ENCODE measurements at regions not wholly inside any gene's neighbourhood (a gene's known extent, or its start where the extent isn't known, plus 50 kb on each side); places are given as distances from the start of the nearest gene placed in this dataset.

DNA sequence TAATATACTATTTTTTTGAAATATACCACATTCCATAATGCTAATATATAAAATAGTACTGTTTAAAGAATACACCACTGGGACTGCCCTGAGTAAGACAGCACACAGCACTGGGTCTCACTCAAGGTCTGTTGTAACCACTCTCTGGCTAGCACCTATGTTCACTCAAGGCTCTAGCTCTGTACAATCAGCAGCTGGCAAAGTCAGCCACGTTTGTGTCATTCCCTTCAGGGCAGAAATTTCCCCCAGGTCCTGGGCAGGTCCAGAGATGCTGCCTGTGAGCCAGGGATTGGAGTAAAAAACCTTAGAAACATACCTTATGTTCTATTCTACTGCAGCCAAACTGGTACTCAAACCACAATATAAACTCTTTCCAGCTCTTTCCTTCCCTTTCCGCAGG, 1160.2 kb upstream of the ADGRL3 start:
- Histone ChIP-seq H3K9me3 (ENCODE audit: control insufficient read depth in 2 of 2, insufficient read depth in 1 of 2, low read depth in 1 of 2, low read length in 1 of 2) (peaks cover 0 to 15% of the 10 kb centered on the region in 2 donors), H3K4me3 (ENCODE audit: low read depth in 1 of 3, low read length in 3 of 3) (no peak overlapping the region), H3K27ac (ENCODE audit: low read depth in 1 of 3, low read length in 2 of 3) (no peak overlapping the region), H3K4me1 (ENCODE audit: control insufficient read depth in 3 of 3, insufficient read depth in 2 of 3, low read depth in 1 of 3, low read length in 2 of 3) (no peaks in the 10 kb centered on the region), H3K27me3 (ENCODE audit: control insufficient read depth in 3 of 3, insufficient read depth in 3 of 3, low read length in 3 of 3) (no peaks in the 10 kb centered on the region), H3K36me3 (ENCODE audit: control insufficient read depth in 3 of 3, insufficient read depth in 2 of 3, low read depth in 1 of 3, low read length in 3 of 3) (no peaks in the 10 kb centered on the region)
- FAIRE-seq (no peak), DNase-seq (no peak)
- WGBS, 3 donors = 52 to 64% (median 53%) methylated on average over 2 of the region's 2 CpGs

DNA sequence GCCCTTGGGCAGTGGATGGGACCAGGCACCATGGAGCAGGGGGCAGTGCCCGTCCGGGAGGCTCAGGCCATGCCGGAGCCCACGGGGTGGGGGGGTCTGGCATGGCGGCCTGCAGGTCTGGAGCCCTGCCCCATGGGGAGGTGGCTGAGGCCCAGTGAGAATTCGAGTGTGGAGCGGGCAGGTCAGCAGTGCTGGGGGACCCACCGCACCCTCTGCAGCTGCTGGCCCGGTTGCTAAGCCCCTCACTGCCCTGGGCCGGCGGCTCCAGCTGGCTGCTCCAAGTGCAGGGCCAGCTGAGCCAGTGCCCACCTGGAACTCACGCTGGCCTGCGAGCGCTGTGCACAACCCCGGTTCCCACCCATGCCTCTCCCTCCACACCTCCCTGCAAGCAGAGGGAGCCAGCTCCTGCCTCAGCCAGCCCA, 1157.9 kb upstream of the ADGRL3 start:
- Histone ChIP-seq H3K27ac (ENCODE audit: low read depth in 1 of 3, low read length in 2 of 3) (no peak overlapping the region), H3K36me3 (ENCODE audit: control insufficient read depth in 3 of 3, insufficient read depth in 2 of 3, low read depth in 1 of 3, low read length in 3 of 3) (no peaks in the 10 kb centered on the region), H3K9me3 (ENCODE audit: control insufficient read depth in 2 of 2, insufficient read depth in 1 of 2, low read depth in 1 of 2, low read length in 1 of 2) (peaks cover 0 to 15% of the 10 kb centered on the region in 2 donors), H3K27me3 (ENCODE audit: control insufficient read depth in 3 of 3, insufficient read depth in 3 of 3, low read length in 3 of 3) (no peaks in the 10 kb centered on the region), H3K4me1 (ENCODE audit: control insufficient read depth in 3 of 3, insufficient read depth in 2 of 3, low read depth in 1 of 3, low read length in 2 of 3) (no peaks in the 10 kb centered on the region), H3K4me3 (ENCODE audit: low read depth in 1 of 3, low read length in 3 of 3) (no peak overlapping the region)
- WGBS, 3 donors = 90 to 94% (median 92%) methylated on average over 12 to 15 of the region's 15 CpGs
- no peak for DNase-seq
- FAIRE-seq = no peak

DNA sequence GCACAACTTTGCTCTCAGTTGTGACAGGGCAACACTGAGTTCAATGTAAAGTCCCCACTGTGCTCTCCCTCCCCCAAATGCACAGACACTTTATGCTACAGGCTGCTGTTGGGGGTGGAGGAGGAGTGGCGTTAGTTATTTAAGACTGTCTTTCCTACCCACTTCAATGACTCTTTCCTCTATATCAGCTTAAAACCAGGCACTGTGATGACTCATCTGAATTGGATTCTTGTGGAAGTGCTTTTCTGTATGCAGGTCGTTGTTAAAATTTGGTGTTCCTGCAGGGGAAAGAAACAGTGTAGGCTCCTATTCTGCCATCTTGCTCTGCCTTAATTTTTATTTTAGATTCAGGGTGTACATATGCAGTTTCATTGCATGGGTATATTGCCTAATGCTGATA, 1157.2 kb upstream of the ADGRL3 start:
- Histone ChIP-seq H3K27me3 (ENCODE audit: control insufficient read depth in 3 of 3, insufficient read depth in 3 of 3, low read length in 3 of 3) (no peaks in the 10 kb centered on the region), H3K4me3 (ENCODE audit: low read depth in 1 of 3, low read length in 3 of 3) (no peak overlapping the region), H3K9me3 (ENCODE audit: control insufficient read depth in 2 of 2, insufficient read depth in 1 of 2, low read depth in 1 of 2, low read length in 1 of 2) (peaks cover 0 to 15% of the 10 kb centered on the region in 2 donors), H3K27ac (ENCODE audit: low read depth in 1 of 3, low read length in 2 of 3) (no peak overlapping the region), H3K36me3 (ENCODE audit: control insufficient read depth in 3 of 3, insufficient read depth in 2 of 3, low read depth in 1 of 3, low read length in 3 of 3) (no peaks in the 10 kb centered on the region), H3K4me1 (ENCODE audit: control insufficient read depth in 3 of 3, insufficient read depth in 2 of 3, low read depth in 1 of 3, low read length in 2 of 3) (no peaks in the 10 kb centered on the region)
- 63 to 78% (median 75%) methylated on average over 2 of the region's 2 CpGs for WGBS, 3 donors
- no peak for FAIRE-seq
- DNase-seq = no peak

DNA sequence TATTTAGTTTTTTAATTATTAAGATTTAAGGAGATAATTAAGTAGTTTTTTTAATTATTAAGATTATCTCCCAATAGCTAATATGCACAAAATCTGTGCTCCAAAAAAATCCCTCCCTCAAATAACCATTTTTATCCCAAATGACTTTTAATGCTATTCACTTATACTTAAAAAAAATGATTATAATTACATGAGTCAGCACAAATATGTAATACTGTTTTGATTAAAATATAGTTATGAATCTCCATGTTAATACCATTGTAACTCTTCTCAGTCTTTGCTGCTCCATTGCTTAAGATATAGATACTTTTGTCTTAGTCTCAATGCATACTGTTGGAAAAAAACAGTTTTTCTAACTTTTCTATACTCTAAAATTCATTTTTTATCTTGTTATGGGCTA, 1121.1 kb upstream of the ADGRL3 start:
- Histone ChIP-seq H3K27ac (ENCODE audit: low read depth in 1 of 3, low read length in 2 of 3) (no peak overlapping the region), H3K9me3 (ENCODE audit: control insufficient read depth in 2 of 2, insufficient read depth in 1 of 2, low read depth in 1 of 2, low read length in 1 of 2) (peaks cover 2% of the 10 kb centered on the region in 2 donors), H3K27me3 (ENCODE audit: control insufficient read depth in 3 of 3, insufficient read depth in 3 of 3, low read length in 3 of 3) (no peaks in the 10 kb centered on the region), H3K36me3 (ENCODE audit: control insufficient read depth in 3 of 3, insufficient read depth in 2 of 3, low read depth in 1 of 3, low read length in 3 of 3) (no peaks in the 10 kb centered on the region), H3K4me3 (ENCODE audit: low read depth in 1 of 3, low read length in 3 of 3) (no peak overlapping the region), H3K4me1 (ENCODE audit: control insufficient read depth in 3 of 3, insufficient read depth in 2 of 3, low read depth in 1 of 3, low read length in 2 of 3) (no peaks in the 10 kb centered on the region)
- no peak for DNase-seq
- no peak for FAIRE-seq

DNA sequence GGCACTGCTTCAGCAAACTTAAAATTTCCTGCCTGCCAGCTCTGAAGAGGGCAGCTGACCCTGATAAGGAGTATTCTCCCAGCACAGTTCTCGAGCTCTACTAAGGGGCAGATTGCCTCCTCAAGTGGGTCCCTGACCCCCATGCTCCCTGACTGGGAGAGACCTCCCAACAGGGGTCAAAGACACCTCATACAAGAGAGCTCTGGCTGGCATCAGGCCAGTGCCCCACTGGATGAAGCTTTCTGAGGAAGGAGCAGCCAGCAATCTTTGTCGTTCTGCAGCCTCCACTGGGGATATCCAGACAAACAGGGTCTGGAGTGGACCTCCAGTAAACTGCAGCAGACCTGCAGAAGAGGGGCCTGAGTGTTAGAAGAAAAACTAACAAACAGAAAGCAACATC, 1118.3 kb upstream of the ADGRL3 start:
- no peaks in the 10 kb centered on the region for H3K36me3 ChIP-seq (ENCODE audit: control insufficient read depth in 3 of 3, insufficient read depth in 2 of 3, low read depth in 1 of 3, low read length in 3 of 3)
- no peaks in the 10 kb centered on the region for H3K4me1 ChIP-seq (ENCODE audit: control insufficient read depth in 3 of 3, insufficient read depth in 2 of 3, low read depth in 1 of 3, low read length in 2 of 3)
- H3K27me3 ChIP-seq (ENCODE audit: control insufficient read depth in 3 of 3, insufficient read depth in 3 of 3, low read length in 3 of 3) = no peaks in the 10 kb centered on the region
- peaks cover 2% of the 10 kb centered on the region in 2 donors for H3K9me3 ChIP-seq (ENCODE audit: control insufficient read depth in 2 of 2, insufficient read depth in 1 of 2, low read depth in 1 of 2, low read length in 1 of 2)
- no peak overlapping the region for H3K27ac ChIP-seq (ENCODE audit: low read depth in 1 of 3, low read length in 2 of 3)
- DNase-seq (no peak), FAIRE-seq (no peak)
- 28 to 50% (median 32%) methylated on average over 2 of the region's 2 CpGs for WGBS, 3 donors
- H3K4me3 ChIP-seq (ENCODE audit: low read depth in 1 of 3, low read length in 3 of 3) = no peak overlapping the region

DNA sequence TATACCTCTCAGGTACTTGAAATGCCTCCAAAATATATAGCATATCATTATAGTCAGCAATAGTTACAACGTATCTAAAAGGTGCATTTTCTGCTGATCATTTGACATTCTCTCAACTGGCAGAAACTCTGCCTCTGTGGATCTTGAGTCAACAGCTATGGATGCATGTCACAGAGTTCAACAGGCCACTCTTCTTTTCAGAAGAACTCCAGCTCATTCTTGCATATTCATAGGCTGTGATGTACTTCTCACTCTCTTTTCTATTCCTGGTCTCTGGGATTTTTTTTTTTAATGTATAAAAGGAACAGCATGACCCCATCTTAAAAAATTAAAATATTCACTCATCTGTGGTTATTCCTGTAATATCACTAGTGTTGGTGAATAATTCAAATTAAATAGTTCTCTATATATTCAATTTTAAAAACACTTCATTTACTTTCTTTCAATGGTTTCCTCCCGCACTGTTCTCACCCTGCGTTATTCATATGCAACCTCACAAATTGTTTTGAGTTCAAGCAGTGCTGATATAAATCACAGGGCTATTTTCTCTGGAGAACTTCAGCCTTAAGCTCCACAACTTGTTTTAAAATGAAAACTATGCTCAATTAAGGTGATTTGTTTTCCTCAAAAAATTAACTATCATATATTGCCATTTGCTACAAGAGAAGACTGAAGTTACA, 1111.2 kb upstream of the ADGRL3 start:
- DNase-seq (no peak), FAIRE-seq (no peak)
- H3K27me3 ChIP-seq (ENCODE audit: control insufficient read depth in 3 of 3, insufficient read depth in 3 of 3, low read length in 3 of 3) = no peaks in the 10 kb centered on the region
- H3K4me1 ChIP-seq (ENCODE audit: control insufficient read depth in 3 of 3, insufficient read depth in 2 of 3, low read depth in 1 of 3, low read length in 2 of 3) = no peaks in the 10 kb centered on the region
- H3K36me3 ChIP-seq (ENCODE audit: control insufficient read depth in 3 of 3, insufficient read depth in 2 of 3, low read depth in 1 of 3, low read length in 3 of 3) = no peaks in the 10 kb centered on the region
- no peaks in the 10 kb centered on the region for H3K9me3 ChIP-seq (ENCODE audit: control insufficient read depth in 2 of 2, insufficient read depth in 1 of 2, low read depth in 1 of 2, low read length in 1 of 2)
- no peak overlapping the region for H3K27ac ChIP-seq (ENCODE audit: low read depth in 1 of 3, low read length in 2 of 3)
- 55 to 81% (median 60%) methylated on average over 3 of the region's 3 CpGs for WGBS, 3 donors
- no peak overlapping the region for H3K4me3 ChIP-seq (ENCODE audit: low read depth in 1 of 3, low read length in 3 of 3)

DNA sequence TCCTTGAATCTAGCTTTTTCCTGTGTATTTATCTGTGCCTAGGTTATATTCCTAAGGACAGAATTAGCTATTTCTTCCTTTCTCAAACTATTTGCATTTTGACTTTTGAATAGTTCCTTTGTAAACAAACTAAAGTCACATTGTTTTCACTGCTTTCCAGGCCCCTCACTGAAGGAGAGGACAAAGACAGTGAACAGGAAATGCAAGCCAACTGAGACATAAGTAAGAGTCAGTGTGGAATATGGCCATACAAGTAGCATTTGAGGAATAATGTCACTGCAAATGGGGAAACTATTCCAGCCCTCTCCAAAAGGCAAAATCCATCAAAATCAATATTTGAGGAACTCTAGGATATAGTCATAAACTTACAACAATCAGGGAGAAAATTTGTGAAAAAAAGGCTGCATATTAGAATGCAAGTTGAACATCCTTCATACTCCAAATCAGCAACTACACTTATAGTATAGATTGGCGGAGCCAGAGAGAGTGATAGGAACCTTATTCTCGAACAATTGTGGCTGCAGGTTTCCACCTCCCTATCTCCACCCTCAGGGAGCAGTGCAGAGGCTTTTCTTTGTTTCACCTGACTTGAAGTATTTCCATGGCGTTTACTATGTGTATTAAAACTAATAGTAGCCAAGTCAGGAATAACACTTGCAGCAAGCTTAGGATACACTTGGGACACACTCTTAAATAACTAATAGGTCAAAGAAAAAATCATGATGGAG, 1110.4 kb upstream of the ADGRL3 start:
- H3K27me3 ChIP-seq (ENCODE audit: control insufficient read depth in 3 of 3, insufficient read depth in 3 of 3, low read length in 3 of 3) = no peaks in the 10 kb centered on the region
- no peaks in the 10 kb centered on the region for H3K4me1 ChIP-seq (ENCODE audit: control insufficient read depth in 3 of 3, insufficient read depth in 2 of 3, low read depth in 1 of 3, low read length in 2 of 3)
- FAIRE-seq (no peak), DNase-seq (no peak)
- WGBS, 3 donors = 48 to 66% (median 54%) methylated on average over 3 of the region's 3 CpGs
- H3K9me3 ChIP-seq (ENCODE audit: control insufficient read depth in 2 of 2, insufficient read depth in 1 of 2, low read depth in 1 of 2, low read length in 1 of 2) = no peaks in the 10 kb centered on the region
- H3K4me3 ChIP-seq (ENCODE audit: low read depth in 1 of 3, low read length in 3 of 3) = no peak overlapping the region
- H3K36me3 ChIP-seq (ENCODE audit: control insufficient read depth in 3 of 3, insufficient read depth in 2 of 3, low read depth in 1 of 3, low read length in 3 of 3) = no peaks in the 10 kb centered on the region
- H3K27ac ChIP-seq (ENCODE audit: low read depth in 1 of 3, low read length in 2 of 3) = no peak overlapping the region

DNA sequence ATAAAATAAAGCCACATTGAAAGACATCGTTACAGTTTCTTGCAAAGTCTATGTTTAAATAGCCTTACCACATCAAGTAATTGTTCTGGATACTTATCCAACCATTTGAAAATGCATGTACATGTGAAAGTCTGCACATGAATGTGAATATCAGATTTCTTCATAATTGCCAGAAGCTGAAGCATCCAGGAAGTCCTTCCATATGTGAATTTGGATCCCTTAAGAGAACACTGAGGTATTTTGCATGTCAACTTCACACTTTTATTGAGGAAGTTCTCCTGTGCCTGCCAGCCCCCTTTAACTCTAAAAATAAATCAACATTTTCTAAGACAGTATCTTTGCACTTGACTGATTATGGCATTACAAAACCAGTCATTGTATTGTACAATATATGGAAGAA, 1103.5 kb upstream of the ADGRL3 start:
- H3K36me3 ChIP-seq (ENCODE audit: control insufficient read depth in 3 of 3, insufficient read depth in 2 of 3, low read depth in 1 of 3, low read length in 3 of 3) = no peaks in the 10 kb centered on the region
- H3K4me1 ChIP-seq (ENCODE audit: control insufficient read depth in 3 of 3, insufficient read depth in 2 of 3, low read depth in 1 of 3, low read length in 2 of 3) = no peaks in the 10 kb centered on the region
- WGBS, 3 donors = 0% methylated on average over 1 of the region's 1 CpG
- no peak overlapping the region for H3K27ac ChIP-seq (ENCODE audit: low read depth in 1 of 3, low read length in 2 of 3)
- FAIRE-seq (no peak), DNase-seq (no peak)
- H3K9me3 ChIP-seq (ENCODE audit: control insufficient read depth in 2 of 2, insufficient read depth in 1 of 2, low read depth in 1 of 2, low read length in 1 of 2) = no peaks in the 10 kb centered on the region
- no peaks in the 10 kb centered on the region for H3K27me3 ChIP-seq (ENCODE audit: control insufficient read depth in 3 of 3, insufficient read depth in 3 of 3, low read length in 3 of 3)
- H3K4me3 ChIP-seq (ENCODE audit: low read depth in 1 of 3, low read length in 3 of 3) = no peak overlapping the region

DNA sequence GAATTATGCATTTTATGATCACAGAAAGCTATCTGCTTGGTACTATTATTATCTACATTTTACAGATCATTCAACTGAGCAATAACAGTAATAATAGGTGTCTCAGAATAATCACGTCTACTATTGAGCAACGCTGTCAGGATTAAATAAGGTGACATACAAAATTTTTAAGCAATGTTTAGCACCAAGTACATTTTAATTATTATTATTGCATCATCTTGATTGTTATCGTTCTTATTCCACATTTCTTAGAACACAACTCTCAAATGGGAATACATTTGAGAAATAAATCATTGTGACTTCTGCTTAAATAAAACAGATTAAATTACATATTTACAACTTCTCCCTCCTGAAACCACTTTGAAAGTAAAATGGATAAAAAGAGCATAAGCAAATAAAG, 1083.5 kb upstream of the ADGRL3 start:
- Histone ChIP-seq H3K4me1 (ENCODE audit: control insufficient read depth in 3 of 3, insufficient read depth in 2 of 3, low read depth in 1 of 3, low read length in 2 of 3) (no peaks in the 10 kb centered on the region), H3K27me3 (ENCODE audit: control insufficient read depth in 3 of 3, insufficient read depth in 3 of 3, low read length in 3 of 3) (no peaks in the 10 kb centered on the region), H3K27ac (ENCODE audit: low read depth in 1 of 3, low read length in 2 of 3) (no peak overlapping the region), H3K36me3 (ENCODE audit: control insufficient read depth in 3 of 3, insufficient read depth in 2 of 3, low read depth in 1 of 3, low read length in 3 of 3) (no peaks in the 10 kb centered on the region), H3K9me3 (ENCODE audit: control insufficient read depth in 2 of 2, insufficient read depth in 1 of 2, low read depth in 1 of 2, low read length in 1 of 2) (no peaks in the 10 kb centered on the region), H3K4me3 (ENCODE audit: low read depth in 1 of 3, low read length in 3 of 3) (no peak overlapping the region)
- DNase-seq = no peak
- no peak for FAIRE-seq
- WGBS, 3 donors = 79 to 95% (median 87%) methylated on average over 3 of the region's 3 CpGs
